A673 (cell line): ENCODE measurements at regions not wholly inside any gene's neighbourhood (a gene's known extent, or its start where the extent isn't known, plus 50 kb on each side); places are given as distances from the start of the nearest gene placed in this dataset.

Experiments
- CTCF ChIP-seq: fragments of 300-800, 200-600 bp; sonication (generic); conservative IDR thresholded peaks from 2 replicates; pipeline ENCODE4 v1.5.1; 2017; ENCODE audit warnings: low read depth, mild to moderate bottlenecking, antibody characterized with exemption, low read length, moderate library complexity, mixed read lengths
- EZH2 ChIP-seq: fragments of 200-600 bp; sonication (generic); IDR thresholded peaks from 2 replicates; pipeline ENCODE4 v1.6.1; 2017; ENCODE audit warnings: borderline replicate concordance, low read depth, mild to moderate bottlenecking, mixed read lengths, antibody characterized with exemption, low read length; ENCODE audit not compliant: poor library complexity, severe bottlenecking

- TF ChIP-seq CTCF = no peak
- no peak for TF ChIP-seq EZH2
These were observed 258.6 kb downstream of the STIM2 start for GRCh38 chr4:27119239-27119638.
